AG04450 (cell line): ENCODE measurements at regions not wholly inside any gene's neighbourhood (a gene's known extent, or its start where the extent isn't known, plus 50 kb on each side); places are given as distances from the start of the nearest gene placed in this dataset.

Source experiments
- CTCF ChIA-PET: fragments of 300-600, 350-600 bp; formaldehyde crosslinking; extraction: SDS; loops from one replicate; lab custom pipeline; 2022; ENCODE audit warnings: antibody characterized with exemption, inconsistent platforms; lab: Charles Lee
- POLR2A ChIA-PET: fragments of 350-600 bp; formaldehyde crosslinking; extraction: SDS; loops from one replicate; lab custom pipeline; 2021; ENCODE audit warnings: antibody characterized with exemption, inconsistent platforms; lab: Yijun Ruan, JAX
- DNase-seq: peaks from one replicate; pipeline ENCODE4 v3.0.0-alpha.2; 2011; ENCODE audit warnings: low read depth, low spot score
- H3K27ac ChIP-seq: one replicate; pipeline ENCODE4 v1.5.1; 2012; ENCODE audit warnings: low read depth, low read length, control low read depth
- H3K27me3 ChIP-seq: one replicate; pipeline ENCODE4 v1.6.0; 2012; ENCODE audit warnings: low read length; ENCODE audit not compliant: control insufficient read depth, insufficient read depth
- H3K4me3 ChIP-seq: 2 replicates; pipeline ENCODE4 v1.5.1; 2011; ENCODE audit warnings: mild to moderate bottlenecking, low read depth, low read length, control low read depth
- H3K9me3 ChIP-seq: 2 replicates; pipeline ENCODE4 v1.5.1; 2012; ENCODE audit warnings: low read length; ENCODE audit not compliant: control insufficient read depth, insufficient read depth
- TF ChIP-seq, protein P1 (sequence below): IDR thresholded peaks from 2 replicates; pipeline ENCODE4 v1.5.1; 2011; ENCODE audit warnings: low read depth, low read length, control low read depth, inconsistent platforms

DNA sequence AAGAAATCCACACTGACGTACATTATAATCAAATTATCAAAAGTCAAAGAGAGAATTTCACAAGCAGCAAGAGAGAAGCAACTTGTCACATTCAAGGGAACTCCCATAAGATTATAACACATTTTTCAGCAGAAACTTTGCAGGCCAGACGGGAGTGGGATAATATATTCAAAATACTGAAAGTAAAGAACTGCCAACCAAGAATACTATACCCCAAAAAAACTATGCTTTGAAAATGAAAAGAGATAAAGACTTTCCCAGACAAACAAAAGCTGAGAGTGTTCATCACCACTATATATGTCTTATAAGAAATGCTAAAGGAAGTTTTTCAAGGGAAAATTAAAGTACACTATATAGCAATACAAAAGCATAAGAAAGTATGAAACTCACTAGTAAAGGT is 91.5 kb upstream of the PPP2R3A start:
- POLR2A ChIA-PET: no interaction called here
- Histone ChIP-seq H3K27ac (no peak overlapping the region), H3K9me3 (no peaks in the 10 kb centered on the region), H3K4me3 (no peak overlapping the region), H3K27me3 (no peaks in the 10 kb centered on the region)
- no peak for DNase-seq
- TF ChIP-seq, protein P1, sequence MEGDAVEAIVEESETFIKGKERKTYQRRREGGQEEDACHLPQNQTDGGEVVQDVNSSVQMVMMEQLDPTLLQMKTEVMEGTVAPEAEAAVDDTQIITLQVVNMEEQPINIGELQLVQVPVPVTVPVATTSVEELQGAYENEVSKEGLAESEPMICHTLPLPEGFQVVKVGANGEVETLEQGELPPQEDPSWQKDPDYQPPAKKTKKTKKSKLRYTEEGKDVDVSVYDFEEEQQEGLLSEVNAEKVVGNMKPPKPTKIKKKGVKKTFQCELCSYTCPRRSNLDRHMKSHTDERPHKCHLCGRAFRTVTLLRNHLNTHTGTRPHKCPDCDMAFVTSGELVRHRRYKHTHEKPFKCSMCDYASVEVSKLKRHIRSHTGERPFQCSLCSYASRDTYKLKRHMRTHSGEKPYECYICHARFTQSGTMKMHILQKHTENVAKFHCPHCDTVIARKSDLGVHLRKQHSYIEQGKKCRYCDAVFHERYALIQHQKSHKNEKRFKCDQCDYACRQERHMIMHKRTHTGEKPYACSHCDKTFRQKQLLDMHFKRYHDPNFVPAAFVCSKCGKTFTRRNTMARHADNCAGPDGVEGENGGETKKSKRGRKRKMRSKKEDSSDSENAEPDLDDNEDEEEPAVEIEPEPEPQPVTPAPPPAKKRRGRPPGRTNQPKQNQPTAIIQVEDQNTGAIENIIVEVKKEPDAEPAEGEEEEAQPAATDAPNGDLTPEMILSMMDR: no peak
- CTCF ChIA-PET: interaction anchor here (0.6 kb wide), 1 partner anchor 45 kb away, joined by 3 read pairs; no protein-coding TSS in a partner anchor

DNA sequence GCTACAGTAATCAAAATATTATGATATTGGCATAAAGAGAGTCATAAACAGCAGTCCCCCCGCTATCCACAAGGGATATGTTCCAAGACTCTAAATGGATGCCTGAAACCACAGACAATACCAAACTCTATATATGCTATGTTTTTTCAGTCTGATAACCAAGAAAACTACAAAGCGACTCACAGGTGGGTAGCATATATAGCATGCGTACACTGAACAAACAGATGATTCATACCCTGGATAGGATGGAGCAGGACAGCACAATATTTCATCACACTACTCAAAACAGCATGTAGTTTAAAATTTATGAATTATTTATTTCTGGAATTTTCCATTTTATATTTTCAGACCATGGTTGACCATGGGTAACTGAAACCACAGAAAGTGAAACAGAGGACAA is 87.0 kb upstream of the PPP2R3A start:
- TF ChIP-seq, protein P1: no peak
- Histone ChIP-seq H3K4me3 (no peak overlapping the region), H3K9me3 (no peaks in the 10 kb centered on the region), H3K27me3 (no peaks in the 10 kb centered on the region), H3K27ac (no peak overlapping the region)
- CTCF ChIA-PET: no interaction called here
- no peak for DNase-seq
- POLR2A ChIA-PET: no interaction called here

DNA sequence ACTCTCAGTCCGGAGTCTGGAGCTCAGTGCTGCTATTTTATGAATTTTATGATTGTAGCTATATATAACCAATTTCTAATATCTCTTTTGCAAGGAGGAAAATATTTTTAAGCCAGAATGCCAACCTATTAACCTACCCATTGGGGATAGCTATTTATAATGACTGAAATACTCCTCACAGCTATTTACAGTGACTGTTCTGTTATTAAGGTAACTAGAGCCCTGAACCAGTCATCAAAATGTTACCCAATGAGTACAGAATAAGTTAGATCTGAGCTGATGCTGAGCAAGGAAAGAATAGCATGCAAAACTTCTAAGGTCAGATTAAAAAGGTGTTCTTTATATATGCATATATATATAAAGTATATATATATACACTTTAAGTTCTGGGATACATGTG is 79.6 kb upstream of the PPP2R3A start:
- POLR2A ChIA-PET: no interaction called here
- CTCF ChIA-PET: interaction anchor here (2.5 kb wide), 1 partner anchor 9 kb away, joined by 13 read pairs; no protein-coding TSS in a partner anchor
- TF ChIP-seq, protein P1: no peak
- Histone ChIP-seq H3K4me3 (no peak overlapping the region), H3K27me3 (no peaks in the 10 kb centered on the region), H3K27ac (no peak overlapping the region), H3K9me3 (no peaks in the 10 kb centered on the region)
- no peak for DNase-seq

DNA sequence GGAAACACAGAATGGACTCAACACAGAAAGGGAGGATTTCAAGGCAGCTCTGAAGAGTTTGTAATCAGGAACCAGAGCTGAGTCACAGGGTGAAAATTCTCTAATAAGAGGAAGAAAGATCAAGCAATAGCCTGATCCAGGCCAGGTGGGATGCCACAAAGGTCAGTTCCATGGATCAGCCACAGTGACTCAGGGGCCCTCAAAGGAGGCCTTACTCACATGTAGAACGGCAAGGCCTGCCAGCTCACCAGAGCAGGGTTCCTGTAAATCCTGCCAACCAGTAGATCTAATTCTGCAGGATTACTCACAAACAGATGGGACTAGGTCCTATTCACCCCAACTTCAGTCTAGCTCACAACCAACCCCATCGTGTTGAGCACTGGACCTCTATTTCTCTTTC is 78.3 kb upstream of the PPP2R3A start:
- H3K27ac ChIP-seq: no peak overlapping the region

DNA sequence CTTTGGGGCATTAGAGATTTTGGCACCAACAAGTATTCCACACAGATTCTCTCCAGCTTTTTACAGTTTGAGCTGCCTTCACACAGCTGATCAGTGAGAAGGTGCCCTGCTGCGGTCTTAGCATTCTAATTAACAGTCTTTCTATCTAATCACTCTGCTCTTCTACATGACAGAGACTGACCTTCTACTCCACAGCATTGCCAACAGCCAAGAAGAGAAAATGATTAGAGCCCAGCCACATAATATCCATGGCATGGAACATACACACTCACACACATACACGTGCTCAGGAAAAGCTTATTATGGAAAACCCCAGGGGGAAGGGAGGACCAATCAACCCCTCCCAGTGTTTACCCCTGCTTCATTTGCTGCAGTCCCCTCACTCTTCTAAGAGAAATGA is 76.1 kb upstream of the PPP2R3A start:
- Histone ChIP-seq H3K9me3 (no peaks in the 10 kb centered on the region), H3K27me3 (no peaks in the 10 kb centered on the region), H3K27ac (no peak overlapping the region), H3K4me3 (no peak overlapping the region)
- CTCF ChIA-PET: interaction anchor here (1.7 kb wide), 1 partner anchor 16 kb away, joined by 4 read pairs; no protein-coding TSS in a partner anchor
- TF ChIP-seq, protein P1: no peak
- no peak for DNase-seq
- POLR2A ChIA-PET: no interaction called here

More for the DNA sequence above, 78.3 kb upstream of the PPP2R3A start:
- no peaks in the 10 kb centered on the region for H3K27me3 ChIP-seq
- H3K9me3 ChIP-seq: no peaks in the 10 kb centered on the region
- H3K4me3 ChIP-seq: no peak overlapping the region
- TF ChIP-seq, protein P1: no peak
- POLR2A ChIA-PET: no interaction called here
- CTCF ChIA-PET: interaction anchor here (2.3 kb wide), 1 partner anchor 155 kb away, joined by 7 read pairs; no protein-coding TSS in a partner anchor
- peak; percentile 59 for DNase-seq
